Activated naive CD4-positive, alpha-beta T cell treated with Interleukin-2 at 50 U/mL for 16 hours (primary cell): ENCODE measurements at regions not wholly inside any gene's neighbourhood (a gene's known extent, or its start where the extent isn't known, plus 50 kb on each side); places are given as distances from the start of the nearest gene placed in this dataset.
"Not testable (repeated sequence)": the region's sequence is repeated elsewhere in the genome, so short reads cannot be mapped to it uniquely, and the experiment has no call there.

Source experiments
- DNase-seq: peaks from one replicate; pipeline ENCODE4 v3.0.0-alpha.2; 2020

- no peak for DNase-seq
Observed at GRCh38 chr5:74534397-74535129, 106.0 kb downstream of the ENC1 start.

GRCh38 chr5:74530326-74531050 is 110.0 kb downstream of the ENC1 start:
- DNase-seq = no peak

GRCh38 chr5:74529101-74529500 is 111.4 kb downstream of the ENC1 start:
- no peak for DNase-seq

- no peak for DNase-seq
Observed at GRCh38 chr5:74526111-74526510, 114.4 kb downstream of the ENC1 start.

- not testable (repeated sequence) for DNase-seq
Observed at GRCh38 chr5:74524767-74525166, 115.8 kb downstream of the ENC1 start.

GRCh38 chr5:74523698-74524097 is 116.8 kb downstream of the ENC1 start:
- not testable (repeated sequence) for DNase-seq

- DNase-seq = not testable (repeated sequence)
Observed at GRCh38 chr5:74522838-74523237, 117.7 kb downstream of the ENC1 start.

- DNase-seq = no peak
Observed at GRCh38 chr5:74521401-74521800, 119.1 kb downstream of the ENC1 start.

- no peak for DNase-seq
Observed at GRCh38 chr5:74519679-74520078, 120.8 kb downstream of the ENC1 start.

GRCh38 chr5:74519161-74519571 is 121.4 kb downstream of the ENC1 start:
- DNase-seq = no peak

- no peak for DNase-seq
Observed at GRCh38 chr5:74517700-74518099, 122.8 kb downstream of the ENC1 start.

GRCh38 chr5:74516211-74516636 is 124.3 kb downstream of the ENC1 start:
- DNase-seq = no peak

GRCh38 chr5:74514888-74515551 is 125.5 kb downstream of the ENC1 start:
- no peak for DNase-seq

- not testable (repeated sequence) for DNase-seq
Observed at GRCh38 chr5:74511770-74512169, 128.8 kb downstream of the ENC1 start.

- no peak for DNase-seq
Observed at GRCh38 chr5:74510476-74511075, 130.0 kb downstream of the ENC1 start.

GRCh38 chr5:74507370-74508005 is 133.0 kb downstream of the ENC1 start:
- no peak for DNase-seq

GRCh38 chr5:74506119-74506518 is 134.4 kb downstream of the ENC1 start:
- DNase-seq = no peak

- DNase-seq = no peak
Observed at GRCh38 chr5:74504463-74504862, 136.1 kb downstream of the ENC1 start.

GRCh38 chr5:74502479-74502950 is 138.0 kb downstream of the ENC1 start:
- DNase-seq = no peak

- no peak for DNase-seq
Observed at GRCh38 chr5:74501674-74502478, 138.7 kb downstream of the ENC1 start.

- no peak for DNase-seq
Observed at GRCh38 chr5:74500110-74500917, 140.2 kb downstream of the ENC1 start.
